ENCODE measurements at regions not wholly inside any gene's neighbourhood (a gene's known extent, or its start where the extent isn't known, plus 50 kb on each side); places are given as distances from the start of the nearest gene placed in this dataset.

DNA sequence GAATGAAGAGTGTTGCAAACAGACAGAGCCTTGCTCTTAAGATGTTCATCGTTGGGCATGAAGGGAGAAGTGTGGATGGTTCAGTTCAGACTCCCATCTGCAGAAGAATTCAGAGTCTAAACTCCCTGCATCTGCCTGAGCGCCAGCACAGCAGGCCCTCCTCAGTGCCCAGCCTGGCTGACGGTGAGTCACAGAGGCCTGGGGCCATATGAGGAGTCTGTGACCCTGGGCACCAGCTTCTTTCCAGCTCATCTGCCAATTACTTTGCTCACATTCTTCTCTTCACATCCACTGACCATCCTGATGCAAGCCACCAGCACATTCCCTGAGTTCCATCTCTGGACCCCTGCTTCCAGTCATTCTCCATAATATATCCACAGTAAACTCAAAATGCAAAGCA, 401.1 kb upstream of the TRPC7 start:
- no peak overlapping the region for H3K9ac ChIP-seq
- H3K36me3 ChIP-seq (ENCODE audit: low read depth), result no peaks in the 10 kb centered on the region
- H3K27me3 ChIP-seq (replicated peaks; ENCODE audit: insufficient read depth), result peaks cover 4% of the 10 kb centered on the region; the same call in 1 of the 2 replicates
- H3K27ac ChIP-seq, result no peak overlapping the region
- DNase-seq, result peak; percentile 42
- no peaks in the 10 kb centered on the region for H4K20me1 ChIP-seq (ENCODE audit: insufficient read depth)
- no peak overlapping the region for H3K4me3 ChIP-seq
- in situ Hi-C loops (cut with MboI), result loop anchor here (5.0 to 25.0 kb wide), 2 partner anchors 519 to 879 kb away; partner anchors contain the start of gene IL9
- no peak overlapping the region for H3K4me2 ChIP-seq (ENCODE audit: unreplicated experiment)
- no peaks in the 10 kb centered on the region for H3K9me3 ChIP-seq (ENCODE audit: low read depth)
- TF ChIP-seq EZH2phosphoT487 (IDR thresholded peaks at IDR 0.05; ENCODE audit: insufficient read depth, low read depth) (no peak), EZH2 (IDR thresholded peaks at IDR 0.05; ENCODE audit: insufficient read depth, poor library complexity, severe bottlenecking) (no peak)
- H2AFZ ChIP-seq, result no peak overlapping the region
- H3K9me2 ChIP-seq (ENCODE audit: insufficient read depth), result no peaks in the 10 kb centered on the region
- H3K79me2 ChIP-seq (ENCODE audit: insufficient read depth), result no peaks in the 10 kb centered on the region
- H3F3A ChIP-seq (ENCODE audit: insufficient read depth), result no peaks in the 10 kb centered on the region
- H3K4me1 ChIP-seq (ENCODE audit: insufficient read depth), result no peaks in the 10 kb centered on the region
- WGBS, 2 experiments (ENCODE audit: low coverage in 1 of 2, low lambda C conversion rate in 2 of 2, missing lambda C conversion rate in 2 of 2), result 49 to 59% methylated on average over 3 of the region's 3 CpGs

DNA sequence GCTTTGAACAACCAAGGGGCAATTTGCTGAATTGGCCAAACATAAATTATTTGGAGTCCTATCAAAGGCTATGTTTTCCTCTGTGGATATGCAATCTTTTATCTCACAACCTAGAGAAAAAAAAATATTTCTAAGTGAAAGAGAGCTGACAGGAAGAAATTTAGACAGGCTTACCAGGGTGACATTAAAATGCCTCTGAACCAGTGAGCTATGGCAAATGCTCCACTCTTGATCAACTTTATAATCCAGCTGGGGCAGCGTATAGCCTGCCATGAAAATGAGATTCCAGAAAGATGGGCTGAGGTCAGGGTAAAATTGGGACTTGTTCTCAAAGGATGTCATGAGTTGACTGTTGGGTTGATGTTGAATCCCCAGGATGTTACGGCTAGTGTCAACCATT, 399.3 kb upstream of the TRPC7 start:
- WGBS, 2 experiments (ENCODE audit: low coverage in 1 of 2, low lambda C conversion rate in 2 of 2, missing lambda C conversion rate in 2 of 2), result 50 to 57% methylated on average over 2 of the region's 2 CpGs
- no peak for TF ChIP-seq EZH2phosphoT487 (IDR thresholded peaks at IDR 0.05; ENCODE audit: insufficient read depth, low read depth)
- Histone ChIP-seq H3K4me1 (ENCODE audit: insufficient read depth) (no peaks in the 10 kb centered on the region), H3K9ac (no peak overlapping the region), H4K20me1 (ENCODE audit: insufficient read depth) (no peaks in the 10 kb centered on the region), H3K4me2 (ENCODE audit: unreplicated experiment) (no peak overlapping the region), H3K27me3 (replicated peaks; ENCODE audit: insufficient read depth) (peaks cover 4% of the 10 kb centered on the region; the same call in 1 of the 2 replicates), H3K27ac (no peak overlapping the region), H3K9me3 (ENCODE audit: low read depth) (no peaks in the 10 kb centered on the region), H3K9me2 (ENCODE audit: insufficient read depth) (no peaks in the 10 kb centered on the region; the same call in 1 of the 2 replicates), H3K79me2 (ENCODE audit: insufficient read depth) (no peaks in the 10 kb centered on the region), H3K36me3 (ENCODE audit: low read depth) (no peaks in the 10 kb centered on the region), H3K4me3 (no peak overlapping the region), H3F3A (ENCODE audit: insufficient read depth) (no peaks in the 10 kb centered on the region), H2AFZ (no peak overlapping the region)
- in situ Hi-C loops (cut with MboI), result loop anchor here (25.0 kb wide), 1 partner anchor 877 kb away; the partner anchor contains the start of gene IL9
- DNase-seq, result no peak

DNA sequence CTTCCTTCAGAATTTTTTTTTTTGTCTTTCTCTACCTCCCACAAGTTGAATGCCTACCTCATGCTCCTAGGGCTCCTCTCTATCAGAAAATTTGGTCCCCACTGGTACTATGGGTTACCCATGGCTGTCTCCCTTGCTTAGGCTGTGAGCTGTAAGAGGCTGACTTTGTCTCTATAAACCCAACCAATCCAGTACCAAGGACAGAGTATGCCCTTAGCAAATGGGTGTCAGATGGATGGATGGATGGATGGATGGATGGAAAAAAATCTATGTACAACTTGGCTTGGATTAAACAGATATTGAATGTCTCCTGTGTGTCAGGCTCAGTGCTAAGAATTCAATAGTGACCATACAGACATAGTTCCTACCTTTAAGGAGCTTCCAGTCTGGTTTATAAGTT, 398.2 kb upstream of the TRPC7 start:
- TF ChIP-seq EZH2 (IDR thresholded peaks at IDR 0.05; ENCODE audit: insufficient read depth, poor library complexity, severe bottlenecking), result no peak
- TF ChIP-seq EZH2phosphoT487 (IDR thresholded peaks at IDR 0.05; ENCODE audit: insufficient read depth, low read depth), result no peak
- H3K9me3 ChIP-seq (ENCODE audit: low read depth), result no peaks in the 10 kb centered on the region

DNA sequence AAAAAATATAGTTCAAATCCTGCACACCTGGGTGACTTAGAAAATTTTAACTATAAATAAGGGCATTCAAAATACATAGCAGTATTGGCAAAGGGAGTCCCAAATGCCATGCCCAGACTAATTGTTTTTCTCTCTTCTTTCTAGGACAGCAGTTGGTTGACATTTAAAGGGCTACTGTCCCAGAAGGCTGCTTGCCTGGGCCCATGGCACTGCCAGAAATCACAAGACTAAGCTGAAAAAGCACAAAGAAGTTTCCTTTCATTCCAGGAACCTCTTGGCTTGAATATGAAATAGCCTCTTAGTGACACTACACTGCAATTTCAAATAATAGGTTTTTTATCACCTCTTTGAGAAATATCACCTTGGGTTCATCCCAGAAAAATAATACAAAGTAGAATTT, 388.9 kb upstream of the TRPC7 start:
- Histone ChIP-seq H2AFZ (no peak overlapping the region), H3K79me2 (ENCODE audit: insufficient read depth) (no peaks in the 10 kb centered on the region), H3F3A (ENCODE audit: insufficient read depth) (no peaks in the 10 kb centered on the region), H3K4me2 (ENCODE audit: unreplicated experiment) (no peak overlapping the region), H3K27ac (no peak overlapping the region), H3K9me2 (ENCODE audit: insufficient read depth) (no peaks in the 10 kb centered on the region), H3K4me3 (no peak overlapping the region), H3K27me3 (replicated peaks; ENCODE audit: insufficient read depth) (no peaks in the 10 kb centered on the region; the same call in 1 of the 2 replicates), H4K20me1 (ENCODE audit: insufficient read depth) (no peaks in the 10 kb centered on the region), H3K4me1 (ENCODE audit: insufficient read depth) (no peaks in the 10 kb centered on the region), H3K9ac (no peak overlapping the region), H3K9me3 (ENCODE audit: low read depth) (no peaks in the 10 kb centered on the region), H3K36me3 (ENCODE audit: low read depth) (no peaks in the 10 kb centered on the region)
- TF ChIP-seq EZH2 (IDR thresholded peaks at IDR 0.05; ENCODE audit: insufficient read depth, poor library complexity, severe bottlenecking), result no peak
- no peak for TF ChIP-seq EZH2phosphoT487 (IDR thresholded peaks at IDR 0.05; ENCODE audit: insufficient read depth, low read depth)
- in situ Hi-C loops (cut with MboI), result loop anchor here (25.0 kb wide), 1 partner anchor 867 kb away; the partner anchor contains the start of gene IL9
- no peak for DNase-seq

More for the DNA sequence above, 398.2 kb upstream of the TRPC7 start:
- Histone ChIP-seq H3K9ac (no peak overlapping the region), H4K20me1 (ENCODE audit: insufficient read depth) (no peaks in the 10 kb centered on the region), H3K4me1 (ENCODE audit: insufficient read depth) (no peaks in the 10 kb centered on the region), H3K36me3 (ENCODE audit: low read depth) (no peaks in the 10 kb centered on the region), H3K4me2 (ENCODE audit: unreplicated experiment) (no peak overlapping the region), H3K9me2 (ENCODE audit: insufficient read depth) (no peaks in the 10 kb centered on the region; the same call in 1 of the 2 replicates), H3K27me3 (replicated peaks; ENCODE audit: insufficient read depth) (peaks cover 4% of the 10 kb centered on the region; the same call in 1 of the 2 replicates), H3K79me2 (ENCODE audit: insufficient read depth) (no peaks in the 10 kb centered on the region), H3K27ac (no peak overlapping the region), H3K4me3 (no peak overlapping the region), H3F3A (ENCODE audit: insufficient read depth) (no peaks in the 10 kb centered on the region), H2AFZ (no peak overlapping the region)
- in situ Hi-C loops (cut with MboI), result loop anchor here (25.0 kb wide), 1 partner anchor 876 kb away; the partner anchor contains the start of gene IL9
- no peak for DNase-seq
